Right lobe of liver (tissue), 6 donors: ENCODE measurements at regions not wholly inside any gene's neighbourhood (a gene's known extent, or its start where the extent isn't known, plus 50 kb on each side); places are given as distances from the start of the nearest gene placed in this dataset.

Experiments
- ATAC-seq, 4 donors: fragments of 200-7000 bp; cut with Tn5 transposase; one replicate each; pipeline ENCODE4 v1.9.1; 2020; ENCODE audit warnings: mild to moderate bottlenecking in 4 of 4, moderate library complexity in 4 of 4
- DNase-seq, 3 donors: peaks; one replicate each; pipeline ENCODE4 v3.0.0-alpha.2; 2020
- H3K27ac ChIP-seq, 3 donors: fragments of 200-600 bp; one replicate each; pipeline ENCODE4 v1.8.0; 2022
- H3K27me3 ChIP-seq, 2 donors: fragments of 200-600 bp; one replicate each; pipeline ENCODE4 v1.8.0; 2022
- H3K36me3 ChIP-seq, 4 donors: fragments of 200-600 bp; sonication (generic) in 1 of 4; one replicate each; pipeline versions ENCODE4 v1.5.1 to v1.8.0; 2017 to 2022; ENCODE audit warnings: control low read depth in 1 of 4
- H3K4me1 ChIP-seq, 4 donors: fragments of 200-600 bp; sonication (generic) in 1 of 4; one replicate each; pipeline versions ENCODE4 v1.5.1 to v1.8.0; 2017 to 2022; ENCODE audit warnings: control low read depth in 1 of 4
- H3K4me3 ChIP-seq, 3 donors: fragments of 200-600 bp; one replicate each; pipeline ENCODE4 v1.8.0; 2022
- H3K9me3 ChIP-seq, 4 donors: fragments of 200-600 bp; sonication (generic) in 1 of 4; one replicate each; pipeline versions ENCODE4 v1.5.1 to v1.8.0; 2017 to 2022; ENCODE audit warnings: control low read depth in 1 of 4
- CTCF ChIP-seq, 4 donors: fragments of 200-600 bp in 3 of 4; fragments of 450-650 bp in 1 of 4; IDR thresholded peaks; one replicate each; pipeline versions ENCODE4 v1.5.1 to v1.8.0; 2016 to 2022; ENCODE audit warnings: antibody characterized with exemption in 4 of 4, mild to moderate bottlenecking in 2 of 4
- POLR2A ChIP-seq: fragments of 450-650 bp; IDR thresholded peaks from one replicate; pipeline ENCODE4 v1.6.1; 2017; ENCODE audit warnings: antibody characterized with exemption, mild to moderate bottlenecking
- WGBS: methylation state at CpG from one replicate; pipeline ENCODE4 v1.1.6; 2018; ENCODE audit warnings: low coverage, low lambda C conversion rate; ENCODE audit not compliant: insufficient coverage; ENCODE audit errors: missing lambda C conversion rate; 5-methylcytosine and 5-hydroxymethylcytosine counted together
- intact Hi-C, 2 donors: fragments of 100-400 bp; cut with DNase I; formaldehyde crosslinking; loops; one replicate each; pipeline versions ENCODE4 v1.11.2 to v1.14.1; 2022
- donor health status: DM: no; HTN: yes; CAD: no.
- donor health status: DM: no; HTN: no; CAD: no.
- donor health status: DM: no; HTN: no; CAD: no.
- donor health status: DM: no; HTN: yes; CAD: no.
- donor health status: DM: no; HTN: yes; CAD: no.

- no peak overlapping the region for H3K27ac ChIP-seq
- no peaks in the 10 kb centered on the region for H3K27me3 ChIP-seq
- H3K4me1 ChIP-seq, result no peaks in the 10 kb centered on the region
- intact Hi-C loops, result no loop called here
- TF ChIP-seq POLR2A (no peak), CTCF (IDR thresholded peaks at IDR 0.05) (no peak)
- no peaks in the 10 kb centered on the region for H3K36me3 ChIP-seq
- ATAC-seq (no peak), DNase-seq (no peak)
- H3K9me3 ChIP-seq, result no peaks in the 10 kb centered on the region
- no peak overlapping the region for H3K4me3 ChIP-seq
- 87% methylated on average over 3 of the region's 8 CpGs for WGBS
Observed at GRCh38 chr15:77731067-77731466, 98.4 kb upstream of the LINGO1 start.

GRCh38 chr15:77727635-77728304 is 95.1 kb upstream of the LINGO1 start:
- no peaks in the 10 kb centered on the region for H3K4me1 ChIP-seq
- ATAC-seq (no peak), DNase-seq (no peak)
- intact Hi-C loops, result no loop called here
- TF ChIP-seq CTCF (IDR thresholded peaks at IDR 0.05), result no peak
- TF ChIP-seq POLR2A, result no peak
- 59% methylated on average over 3 of the region's 7 CpGs for WGBS
- no peaks in the 10 kb centered on the region for H3K27me3 ChIP-seq
- H3K9me3 ChIP-seq, result no peaks in the 10 kb centered on the region
- no peaks in the 10 kb centered on the region for H3K36me3 ChIP-seq
- H3K27ac ChIP-seq, result no peak overlapping the region
- H3K4me3 ChIP-seq, result no peak overlapping the region

- Histone ChIP-seq H3K9me3 (no peaks in the 10 kb centered on the region), H3K4me3 (no peak overlapping the region), H3K4me1 (no peaks in the 10 kb centered on the region), H3K27me3 (no peaks in the 10 kb centered on the region), H3K27ac (no peak overlapping the region), H3K36me3 (no peaks in the 10 kb centered on the region)
- WGBS, result no CpG with 5 or more reads among the region's 6 CpGs
- DNase-seq (no peak), ATAC-seq (no peak)
- TF ChIP-seq CTCF (IDR thresholded peaks at IDR 0.05), result no peak
- intact Hi-C loops, result no loop called here
Observed at GRCh38 chr15:77724715-77725114, 92.0 kb upstream of the LINGO1 start.

- no peak overlapping the region for H3K27ac ChIP-seq
- ATAC-seq (no peak), DNase-seq (no peak)
- no peak for TF ChIP-seq CTCF (IDR thresholded peaks at IDR 0.05)
- no peak for TF ChIP-seq POLR2A
- 69% methylated on average over 7 of the region's 16 CpGs for WGBS
- H3K4me1 ChIP-seq, result no peaks in the 10 kb centered on the region
- no peaks in the 10 kb centered on the region for H3K9me3 ChIP-seq
- no peaks in the 10 kb centered on the region for H3K36me3 ChIP-seq
- H3K4me3 ChIP-seq, result no peak overlapping the region
- intact Hi-C loops, result no loop called here
- no peaks in the 10 kb centered on the region for H3K27me3 ChIP-seq
Observed at GRCh38 chr15:77723756-77724155, 91.0 kb upstream of the LINGO1 start.
